Testis (tissue), 2 donors: ENCODE measurements at regions not wholly inside any gene's neighbourhood (a gene's known extent, or its start where the extent isn't known, plus 50 kb on each side); places are given as distances from the start of the nearest gene placed in this dataset.

Experiments
- POLR2A ChIP-seq: fragments of 450-650 bp; IDR thresholded peaks from one replicate; pipeline ENCODE4 v1.6.1; 2017; ENCODE audit warnings: antibody characterized with exemption, mild to moderate bottlenecking, moderate library complexity
- TF ChIP-seq, protein P1 (sequence below), 3 experiments: fragments of 450-650 bp in 2 of 3; fragments of 200-600 bp in 1 of 3; sonication (generic) in 1 of 3; IDR thresholded peaks; one replicate each; pipeline ENCODE4 v1.5.1; 2016 to 2019; ENCODE audit warnings: antibody characterized with exemption in 3 of 3, mild to moderate bottlenecking in 2 of 3, moderate library complexity in 1 of 3

DNA sequence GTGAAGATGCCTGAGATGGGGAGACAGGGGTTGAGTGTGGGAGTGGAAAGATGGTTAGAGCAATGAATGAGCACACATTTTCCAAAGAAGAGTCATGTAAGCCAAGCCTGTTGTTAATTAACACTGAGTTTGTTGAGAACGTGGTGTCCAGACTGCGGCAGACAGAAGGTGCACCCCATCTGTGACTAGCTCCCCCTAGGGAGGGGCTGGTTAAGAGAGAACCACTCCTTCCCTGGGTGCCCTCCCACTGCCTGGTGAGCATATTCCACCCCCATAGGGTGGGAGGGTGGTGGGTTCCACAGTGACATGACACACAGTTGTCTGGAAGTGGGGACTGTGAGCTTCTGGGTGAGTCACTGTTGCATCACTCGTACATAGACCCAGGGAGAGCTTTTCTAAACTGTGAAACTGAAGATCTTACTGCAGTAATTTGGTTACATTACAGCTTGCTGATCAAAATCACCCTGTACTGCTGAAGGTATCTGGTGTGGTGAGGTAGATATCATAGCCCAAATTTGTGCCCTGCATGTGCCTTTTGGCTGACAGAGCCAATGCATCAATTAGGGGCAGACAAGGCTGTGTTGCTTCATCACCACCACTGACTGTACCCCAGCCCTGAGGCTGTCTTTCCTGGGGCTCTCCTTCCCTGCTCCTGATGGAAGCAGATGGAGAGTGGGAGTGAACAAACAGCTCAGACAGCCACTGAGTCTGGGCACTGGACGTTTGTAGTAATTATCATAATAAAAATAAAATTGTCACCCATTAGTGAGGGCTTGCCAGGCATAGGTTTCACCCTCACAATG lies 150.9 kb downstream of the EMP1 start:
- TF ChIP-seq, protein P1, sequence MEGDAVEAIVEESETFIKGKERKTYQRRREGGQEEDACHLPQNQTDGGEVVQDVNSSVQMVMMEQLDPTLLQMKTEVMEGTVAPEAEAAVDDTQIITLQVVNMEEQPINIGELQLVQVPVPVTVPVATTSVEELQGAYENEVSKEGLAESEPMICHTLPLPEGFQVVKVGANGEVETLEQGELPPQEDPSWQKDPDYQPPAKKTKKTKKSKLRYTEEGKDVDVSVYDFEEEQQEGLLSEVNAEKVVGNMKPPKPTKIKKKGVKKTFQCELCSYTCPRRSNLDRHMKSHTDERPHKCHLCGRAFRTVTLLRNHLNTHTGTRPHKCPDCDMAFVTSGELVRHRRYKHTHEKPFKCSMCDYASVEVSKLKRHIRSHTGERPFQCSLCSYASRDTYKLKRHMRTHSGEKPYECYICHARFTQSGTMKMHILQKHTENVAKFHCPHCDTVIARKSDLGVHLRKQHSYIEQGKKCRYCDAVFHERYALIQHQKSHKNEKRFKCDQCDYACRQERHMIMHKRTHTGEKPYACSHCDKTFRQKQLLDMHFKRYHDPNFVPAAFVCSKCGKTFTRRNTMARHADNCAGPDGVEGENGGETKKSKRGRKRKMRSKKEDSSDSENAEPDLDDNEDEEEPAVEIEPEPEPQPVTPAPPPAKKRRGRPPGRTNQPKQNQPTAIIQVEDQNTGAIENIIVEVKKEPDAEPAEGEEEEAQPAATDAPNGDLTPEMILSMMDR (IDR thresholded peaks at IDR 0.05) = no peak
- no peak for TF ChIP-seq POLR2A
